ENCODE measurements at regions not wholly inside any gene's neighbourhood (a gene's known extent, or its start where the extent isn't known, plus 50 kb on each side); places are given as distances from the start of the nearest gene placed in this dataset.

- no peak overlapping the region for H3K27ac Mint-ChIP-seq (ENCODE audit: unreplicated experiment)
- no peak overlapping the region for H3K4me3 Mint-ChIP-seq (ENCODE audit: low read depth, unreplicated experiment)
- CTCF ChIA-PET, result no interaction called here
- BruUV-seq (replicated peaks), result no TSS peak
- TF ChIP-seq, protein P1, sequence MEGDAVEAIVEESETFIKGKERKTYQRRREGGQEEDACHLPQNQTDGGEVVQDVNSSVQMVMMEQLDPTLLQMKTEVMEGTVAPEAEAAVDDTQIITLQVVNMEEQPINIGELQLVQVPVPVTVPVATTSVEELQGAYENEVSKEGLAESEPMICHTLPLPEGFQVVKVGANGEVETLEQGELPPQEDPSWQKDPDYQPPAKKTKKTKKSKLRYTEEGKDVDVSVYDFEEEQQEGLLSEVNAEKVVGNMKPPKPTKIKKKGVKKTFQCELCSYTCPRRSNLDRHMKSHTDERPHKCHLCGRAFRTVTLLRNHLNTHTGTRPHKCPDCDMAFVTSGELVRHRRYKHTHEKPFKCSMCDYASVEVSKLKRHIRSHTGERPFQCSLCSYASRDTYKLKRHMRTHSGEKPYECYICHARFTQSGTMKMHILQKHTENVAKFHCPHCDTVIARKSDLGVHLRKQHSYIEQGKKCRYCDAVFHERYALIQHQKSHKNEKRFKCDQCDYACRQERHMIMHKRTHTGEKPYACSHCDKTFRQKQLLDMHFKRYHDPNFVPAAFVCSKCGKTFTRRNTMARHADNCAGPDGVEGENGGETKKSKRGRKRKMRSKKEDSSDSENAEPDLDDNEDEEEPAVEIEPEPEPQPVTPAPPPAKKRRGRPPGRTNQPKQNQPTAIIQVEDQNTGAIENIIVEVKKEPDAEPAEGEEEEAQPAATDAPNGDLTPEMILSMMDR (IDR thresholded peaks at IDR 0.05; ENCODE audit: unreplicated experiment), result no peak
- no peaks in the 10 kb centered on the region for H3K27me3 Mint-ChIP-seq (ENCODE audit: unreplicated experiment)
- intact Hi-C loops (cut with micrococcal nuclease; ENCODE audit: unreplicated experiment), result no loop called here
- H3K36me3 Mint-ChIP-seq (ENCODE audit: insufficient read depth, unreplicated experiment), result no peaks in the 10 kb centered on the region
- H3K4me1 Mint-ChIP-seq (ENCODE audit: low read depth, unreplicated experiment), result peaks cover 9% of the 10 kb centered on the region
- H3K9me3 Mint-ChIP-seq (ENCODE audit: low read depth, unreplicated experiment), result no peaks in the 10 kb centered on the region
- DNase-seq, result no peak
Observed at GRCh38 chr3:101159478-101159877, 160.9 kb downstream of the IMPG2 start.

- DNase-seq, result no peak
- H3K9me3 Mint-ChIP-seq (ENCODE audit: low read depth, unreplicated experiment), result no peaks in the 10 kb centered on the region
- no TSS peak for BruUV-seq (replicated peaks)
- no peak overlapping the region for H3K27ac Mint-ChIP-seq (ENCODE audit: unreplicated experiment)
- intact Hi-C loops (cut with micrococcal nuclease; ENCODE audit: unreplicated experiment), result no loop called here
- peaks cover 9% of the 10 kb centered on the region for H3K4me1 Mint-ChIP-seq (ENCODE audit: low read depth, unreplicated experiment)
- CTCF ChIA-PET, result interaction anchor here (0.7 kb wide), 1 partner anchor 35 kb away, joined by 4 read pairs; no protein-coding TSS in a partner anchor
- H3K27me3 Mint-ChIP-seq (ENCODE audit: unreplicated experiment), result no peaks in the 10 kb centered on the region
- TF ChIP-seq, protein P1 (IDR thresholded peaks at IDR 0.05; ENCODE audit: unreplicated experiment), result no peak
- H3K4me3 Mint-ChIP-seq (ENCODE audit: low read depth, unreplicated experiment), result no peak overlapping the region
- no peaks in the 10 kb centered on the region for H3K36me3 Mint-ChIP-seq (ENCODE audit: insufficient read depth, unreplicated experiment)
Observed at GRCh38 chr3:101158374-101158773, 162.0 kb downstream of the IMPG2 start.

DNA sequence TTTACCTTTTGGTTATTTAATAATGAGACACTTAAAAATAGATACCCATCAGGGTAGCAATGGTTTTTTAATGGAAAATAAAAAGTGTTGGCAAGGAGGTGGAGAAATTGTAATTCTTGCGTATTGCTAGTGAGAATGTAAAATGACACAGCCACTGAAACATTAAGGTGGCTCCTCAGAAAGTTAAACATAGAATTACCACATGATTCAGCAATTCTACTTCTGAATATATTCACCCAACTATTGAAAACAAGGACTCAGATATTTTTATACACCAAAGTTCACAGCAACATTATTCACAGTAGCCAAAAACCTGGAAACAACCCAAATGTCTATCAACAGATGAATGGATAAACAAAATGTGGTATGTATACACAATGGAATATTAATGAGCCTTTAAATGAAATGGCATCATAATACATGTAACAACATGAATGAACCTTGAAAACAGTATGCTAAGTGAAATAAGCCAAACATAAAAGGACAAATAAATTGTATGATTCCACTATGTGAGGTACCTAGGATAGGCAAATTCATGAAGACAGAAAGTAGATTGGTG, 163.5 kb downstream of the IMPG2 start:
- TF ChIP-seq, protein P1 (IDR thresholded peaks at IDR 0.05; ENCODE audit: unreplicated experiment), result no peak
- H3K36me3 Mint-ChIP-seq (ENCODE audit: insufficient read depth, unreplicated experiment), result no peaks in the 10 kb centered on the region

DNA sequence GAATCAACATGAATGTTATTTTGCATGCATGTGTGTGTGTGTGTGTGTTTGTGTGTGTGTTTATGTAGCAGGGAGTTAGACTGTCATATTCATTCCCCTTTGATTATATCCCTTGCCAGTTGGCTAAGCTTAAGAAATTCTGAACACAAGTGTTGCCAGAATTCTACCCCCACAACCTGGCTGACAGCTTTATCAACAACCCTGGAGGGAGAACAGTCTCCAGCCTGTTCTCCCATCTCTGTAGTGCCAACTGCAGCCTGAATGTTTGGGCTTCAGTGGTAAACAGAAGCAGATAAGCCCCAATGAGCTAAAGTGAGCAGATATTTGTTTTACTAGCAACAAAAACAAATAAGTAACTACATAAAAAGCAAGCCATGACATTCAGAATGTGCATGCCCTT, 162.6 kb upstream of the ABI3BP start:
- intact Hi-C loops (cut with micrococcal nuclease; ENCODE audit: unreplicated experiment), result no loop called here
- no peak for DNase-seq
- no peak overlapping the region for H3K27ac Mint-ChIP-seq (ENCODE audit: unreplicated experiment)
- BruUV-seq (replicated peaks), result no TSS peak
- H3K9me3 Mint-ChIP-seq (ENCODE audit: low read depth, unreplicated experiment), result no peaks in the 10 kb centered on the region
- no peaks in the 10 kb centered on the region for H3K4me1 Mint-ChIP-seq (ENCODE audit: low read depth, unreplicated experiment)
- H3K4me3 Mint-ChIP-seq (ENCODE audit: low read depth, unreplicated experiment), result no peak overlapping the region
- H3K27me3 Mint-ChIP-seq (ENCODE audit: unreplicated experiment), result no peaks in the 10 kb centered on the region
- TF ChIP-seq, protein P1 (IDR thresholded peaks at IDR 0.05; ENCODE audit: unreplicated experiment), result no peak
- H3K36me3 Mint-ChIP-seq (ENCODE audit: insufficient read depth, unreplicated experiment), result no peaks in the 10 kb centered on the region
- CTCF ChIA-PET, result interaction anchor here (1.2 kb wide), 1 partner anchor 40 kb away, joined by 3 read pairs; no protein-coding TSS in a partner anchor

More for the DNA sequence above, 163.5 kb downstream of the IMPG2 start:
- BruUV-seq (replicated peaks), result no TSS peak
- no peak overlapping the region for H3K27ac Mint-ChIP-seq (ENCODE audit: unreplicated experiment)
- H3K4me3 Mint-ChIP-seq (ENCODE audit: low read depth, unreplicated experiment), result no peak overlapping the region
- CTCF ChIA-PET, result no interaction called here
- no peaks in the 10 kb centered on the region for H3K9me3 Mint-ChIP-seq (ENCODE audit: low read depth, unreplicated experiment)
- no peaks in the 10 kb centered on the region for H3K4me1 Mint-ChIP-seq (ENCODE audit: low read depth, unreplicated experiment)
- H3K27me3 Mint-ChIP-seq (ENCODE audit: unreplicated experiment), result no peaks in the 10 kb centered on the region
- no peak for DNase-seq
- intact Hi-C loops (cut with micrococcal nuclease; ENCODE audit: unreplicated experiment), result no loop called here

Data from Calu3 (cell line).